ENCODE measurements at regions not wholly inside any gene's neighbourhood (a gene's known extent, or its start where the extent isn't known, plus 50 kb on each side); places are given as distances from the start of the nearest gene placed in this dataset.

DNA sequence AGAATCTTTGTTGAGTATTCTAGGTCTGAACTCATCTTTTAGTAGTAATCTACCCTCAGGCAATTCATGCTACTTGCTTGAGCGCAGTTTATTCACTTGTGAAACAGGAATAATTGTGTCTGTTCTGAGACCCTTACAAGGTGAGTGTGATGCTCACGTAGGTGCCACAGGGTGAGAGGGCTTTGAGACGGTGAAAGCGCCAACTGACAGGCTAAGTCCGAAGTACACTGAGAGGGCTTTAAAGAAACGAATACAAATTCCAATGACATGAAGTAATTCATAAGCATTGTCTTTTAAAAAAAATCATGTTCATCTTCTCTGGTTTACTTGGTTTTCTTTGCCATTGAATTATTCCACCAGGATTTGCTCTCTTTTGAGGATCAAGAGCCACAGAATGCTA, 393.7 kb upstream of the RGMA start:
- no peaks in the 10 kb centered on the region for H3K9me3 ChIP-seq
- no peak for DNase-seq
- no peaks in the 10 kb centered on the region for H3K4me1 ChIP-seq

DNA sequence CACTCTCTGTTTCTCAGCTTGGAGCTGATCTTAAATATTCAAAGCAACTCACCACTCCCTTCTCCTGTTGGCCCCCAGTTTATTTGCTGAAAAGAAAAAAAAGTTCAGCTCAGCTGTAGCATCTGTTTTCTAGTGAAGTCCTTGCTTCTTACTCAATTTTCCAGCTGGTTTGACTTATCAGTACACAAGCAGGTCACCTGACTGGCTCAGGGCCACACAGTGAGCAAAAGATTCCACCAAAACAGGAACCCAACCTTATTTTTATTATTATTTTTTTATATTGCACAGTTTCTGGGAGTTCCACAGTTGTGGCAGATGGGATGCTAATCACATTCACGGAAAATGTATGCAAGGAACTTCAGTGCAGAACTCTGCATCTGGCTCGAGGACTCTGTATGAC, 390.7 kb upstream of the RGMA start:
- TF ChIP-seq, protein P1, sequence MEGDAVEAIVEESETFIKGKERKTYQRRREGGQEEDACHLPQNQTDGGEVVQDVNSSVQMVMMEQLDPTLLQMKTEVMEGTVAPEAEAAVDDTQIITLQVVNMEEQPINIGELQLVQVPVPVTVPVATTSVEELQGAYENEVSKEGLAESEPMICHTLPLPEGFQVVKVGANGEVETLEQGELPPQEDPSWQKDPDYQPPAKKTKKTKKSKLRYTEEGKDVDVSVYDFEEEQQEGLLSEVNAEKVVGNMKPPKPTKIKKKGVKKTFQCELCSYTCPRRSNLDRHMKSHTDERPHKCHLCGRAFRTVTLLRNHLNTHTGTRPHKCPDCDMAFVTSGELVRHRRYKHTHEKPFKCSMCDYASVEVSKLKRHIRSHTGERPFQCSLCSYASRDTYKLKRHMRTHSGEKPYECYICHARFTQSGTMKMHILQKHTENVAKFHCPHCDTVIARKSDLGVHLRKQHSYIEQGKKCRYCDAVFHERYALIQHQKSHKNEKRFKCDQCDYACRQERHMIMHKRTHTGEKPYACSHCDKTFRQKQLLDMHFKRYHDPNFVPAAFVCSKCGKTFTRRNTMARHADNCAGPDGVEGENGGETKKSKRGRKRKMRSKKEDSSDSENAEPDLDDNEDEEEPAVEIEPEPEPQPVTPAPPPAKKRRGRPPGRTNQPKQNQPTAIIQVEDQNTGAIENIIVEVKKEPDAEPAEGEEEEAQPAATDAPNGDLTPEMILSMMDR (IDR thresholded peaks at IDR 0.05) = no peak
- intact Hi-C loops (cut with DNase I) = no loop called here
- Histone ChIP-seq H3K9ac (ENCODE audit: low read depth in 2 of 2, low read length in 2 of 2) (no peak overlapping the region), H3K4me3 (no peak overlapping the region), H3K27me3 (no peaks in the 10 kb centered on the region), H3K27ac (no peak overlapping the region), H3K9me3 (no peaks in the 10 kb centered on the region), H3K36me3 (no peaks in the 10 kb centered on the region), H3K4me1 (no peaks in the 10 kb centered on the region)
- no peak for DNase-seq

More for the DNA sequence above, 393.7 kb upstream of the RGMA start:
- no peaks in the 10 kb centered on the region for H3K27me3 ChIP-seq
- H3K9ac ChIP-seq (ENCODE audit: low read depth in 2 of 2, low read length in 2 of 2) = no peak overlapping the region
- no peaks in the 10 kb centered on the region for H3K36me3 ChIP-seq
- intact Hi-C loops (cut with DNase I) = no loop called here
- H3K4me3 ChIP-seq = no peak overlapping the region
- TF ChIP-seq, protein P1 (IDR thresholded peaks at IDR 0.05) = no peak
- no peak overlapping the region for H3K27ac ChIP-seq

DNA sequence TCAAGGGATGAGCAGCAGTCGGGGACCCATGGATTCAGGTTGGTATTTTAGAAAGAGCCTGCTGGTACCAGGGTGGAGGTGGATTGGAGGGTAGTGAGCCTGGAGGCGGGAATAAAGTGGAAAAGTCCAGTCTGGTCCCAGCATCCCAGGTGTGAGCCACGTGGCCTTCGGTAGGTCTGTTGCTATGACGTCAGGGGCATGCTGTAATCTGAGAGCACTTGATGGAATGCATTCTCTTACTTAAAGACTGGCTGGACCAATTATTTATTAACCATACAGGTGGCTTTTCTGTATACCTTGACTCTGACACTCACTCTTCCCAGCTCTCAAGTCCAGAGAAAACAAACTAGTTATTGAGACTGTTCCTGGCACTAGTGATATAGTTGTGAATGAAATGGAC, 389.9 kb upstream of the RGMA start:
- H3K4me3 ChIP-seq = no peak overlapping the region
- no peak overlapping the region for H3K9ac ChIP-seq (ENCODE audit: low read depth in 2 of 2, low read length in 2 of 2)
- no peak for DNase-seq
- H3K27me3 ChIP-seq = no peaks in the 10 kb centered on the region
- TF ChIP-seq, protein P1 (IDR thresholded peaks at IDR 0.05) = no peak
- H3K9me3 ChIP-seq = no peaks in the 10 kb centered on the region
- intact Hi-C loops (cut with DNase I) = no loop called here
- H3K4me1 ChIP-seq = no peaks in the 10 kb centered on the region
- H3K27ac ChIP-seq = no peak overlapping the region
- H3K36me3 ChIP-seq = no peaks in the 10 kb centered on the region

DNA sequence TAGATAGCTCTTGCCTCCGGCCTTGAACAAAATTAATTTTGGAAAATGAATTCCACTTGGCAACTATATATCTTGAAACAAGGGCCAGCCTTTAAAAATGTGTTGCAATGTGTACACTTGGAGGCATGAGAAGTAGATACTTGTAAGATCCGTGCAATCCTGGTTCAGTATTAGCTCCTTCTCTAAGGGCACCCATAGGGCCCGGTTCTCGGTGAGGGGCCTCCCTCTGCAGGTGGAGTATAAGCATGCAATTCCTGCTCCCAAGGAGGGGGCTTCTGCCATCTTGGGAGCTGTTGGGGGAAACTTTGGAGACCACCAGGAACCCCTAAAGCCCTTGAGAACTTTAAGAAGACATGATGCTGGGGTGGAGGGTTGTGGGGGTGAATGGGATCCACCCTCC, 388.7 kb upstream of the RGMA start:
- H3K27me3 ChIP-seq = no peaks in the 10 kb centered on the region
- no peaks in the 10 kb centered on the region for H3K4me1 ChIP-seq
- no peak overlapping the region for H3K9ac ChIP-seq (ENCODE audit: low read depth in 2 of 2, low read length in 2 of 2)
- no peaks in the 10 kb centered on the region for H3K36me3 ChIP-seq
- no peaks in the 10 kb centered on the region for H3K9me3 ChIP-seq
- TF ChIP-seq, protein P1 (IDR thresholded peaks at IDR 0.05) = no peak
- H3K4me3 ChIP-seq = no peak overlapping the region
- no peak for DNase-seq
- no peak overlapping the region for H3K27ac ChIP-seq
- intact Hi-C loops (cut with DNase I) = no loop called here

DNA sequence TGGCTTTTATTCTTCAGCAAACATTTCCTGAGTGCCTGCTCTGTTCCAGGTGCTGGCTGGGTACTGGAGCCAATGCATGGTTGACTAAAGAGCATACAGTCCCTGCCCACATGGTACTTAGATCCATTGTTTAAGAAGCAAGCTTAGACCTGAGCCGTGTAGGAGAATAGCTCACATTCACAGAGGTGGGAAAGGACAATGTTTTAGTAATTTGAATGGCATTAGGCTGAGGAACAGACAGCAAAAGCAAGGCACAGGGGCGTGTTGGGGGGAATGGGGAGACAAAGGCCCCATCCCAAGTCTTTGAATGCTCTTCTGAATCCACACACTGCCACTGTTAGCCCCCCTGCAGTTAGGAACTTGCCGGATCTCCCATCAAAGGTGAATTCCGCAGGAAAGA, 388.2 kb upstream of the RGMA start:
- H3K9ac ChIP-seq (ENCODE audit: low read depth in 2 of 2, low read length in 2 of 2) = no peak overlapping the region
- H3K4me3 ChIP-seq = no peak overlapping the region
- no peaks in the 10 kb centered on the region for H3K36me3 ChIP-seq
- no peaks in the 10 kb centered on the region for H3K9me3 ChIP-seq
- H3K27me3 ChIP-seq = no peaks in the 10 kb centered on the region
- no peak for DNase-seq
- H3K4me1 ChIP-seq = no peaks in the 10 kb centered on the region
- TF ChIP-seq, protein P1 (IDR thresholded peaks at IDR 0.05) = no peak
- intact Hi-C loops (cut with DNase I) = no loop called here
- no peak overlapping the region for H3K27ac ChIP-seq
